CD8-positive, alpha-beta memory T cell (primary cell): ENCODE measurements at regions not wholly inside any gene's neighbourhood (a gene's known extent, or its start where the extent isn't known, plus 50 kb on each side); places are given as distances from the start of the nearest gene placed in this dataset.

Experiments
- CTCF ChIA-PET: fragments of 350-600 bp; sonication (Branson Sonifier 250); formaldehyde crosslinking; loops from one replicate; lab custom pipeline; 2021; ENCODE audit warnings: antibody characterized with exemption; lab: Charles Lee
- POLR2A ChIA-PET: fragments of 350-600 bp; sonication (Branson Sonifier 250); formaldehyde crosslinking; loops from one replicate; lab custom pipeline; 2021; ENCODE audit warnings: antibody characterized with exemption; lab: Charles Lee
- DNase-seq, 5 donors: peaks; one replicate each; pipeline versions ENCODE4 v3.0.0 to v3.0.0-alpha.2; 2020 to 2022; ENCODE audit warnings: mixed read lengths in 1 of 5
- H3K27ac ChIP-seq: one replicate; pipeline ENCODE4 v1.7.0; 2013; ENCODE audit warnings: low read depth, mild to moderate bottlenecking, low read length, moderate library complexity
- H3K27me3 ChIP-seq: 2 replicates; pipeline ENCODE4 v1.7.0; 2013; ENCODE audit warnings: low read length, mild to moderate bottlenecking; ENCODE audit not compliant: insufficient read depth, poor library complexity, severe bottlenecking
- H3K36me3 ChIP-seq: 2 replicates; pipeline ENCODE4 v1.7.0; 2013; ENCODE audit warnings: mild to moderate bottlenecking, low read length, moderate library complexity; ENCODE audit not compliant: insufficient read depth
- H3K4me1 ChIP-seq: 2 replicates; pipeline ENCODE4 v1.7.0; 2013; ENCODE audit warnings: mild to moderate bottlenecking, low read length, moderate library complexity; ENCODE audit not compliant: insufficient read depth
- H3K4me3 ChIP-seq: 2 replicates; pipeline ENCODE4 v1.7.0; 2013; ENCODE audit warnings: mild to moderate bottlenecking, low read length
- H3K9me3 ChIP-seq: 2 replicates; pipeline ENCODE4 v1.7.0; 2013; ENCODE audit warnings: mild to moderate bottlenecking, low read length
- H3K27ac Mint-ChIP-seq, 8 donors: one replicate each; pipeline ENCODE4 v1.8.0; 2020 to 2021; ENCODE audit warnings: mixed read lengths in 8 of 8, mild to moderate bottlenecking in 6 of 8, inconsistent platforms in 3 of 8, moderate library complexity in 3 of 8
- H3K27me3 Mint-ChIP-seq, 2 donors: one replicate each; pipeline ENCODE4 v1.8.0; 2020 to 2021; ENCODE audit warnings: mixed read lengths in 2 of 2, mild to moderate bottlenecking in 1 of 2, moderate library complexity in 1 of 2
- H3K36me3 Mint-ChIP-seq, 3 donors: one replicate each; pipeline ENCODE4 v1.8.0; 2020 to 2021; ENCODE audit warnings: mixed read lengths in 3 of 3, inconsistent platforms in 1 of 3, mild to moderate bottlenecking in 1 of 3
- H3K4me1 Mint-ChIP-seq, 3 donors: one replicate each; pipeline ENCODE4 v1.8.0; 2020 to 2021; ENCODE audit warnings: mixed read lengths in 3 of 3, inconsistent platforms in 1 of 3, mild to moderate bottlenecking in 1 of 3
- H3K4me3 Mint-ChIP-seq, 7 donors: one replicate each; pipeline ENCODE4 v1.8.0; 2020 to 2021; ENCODE audit warnings: mixed read lengths in 7 of 7, mild to moderate bottlenecking in 6 of 7, moderate library complexity in 4 of 7, inconsistent platforms in 2 of 7
- H3K9me3 Mint-ChIP-seq, 5 donors: one replicate each; pipeline ENCODE4 v1.8.0; 2020 to 2022; ENCODE audit warnings: mixed read lengths in 5 of 5, mild to moderate bottlenecking in 3 of 5, moderate library complexity in 2 of 5, inconsistent platforms in 1 of 5

GRCh38 chr12:9389796-9390195, 181.6 kb upstream of the PZP start:
- peaks cover 11% of the 10 kb centered on the region for H3K4me1 ChIP-seq
- H3K9me3 Mint-ChIP-seq = no peaks in the 10 kb centered on the region
- H3K36me3 Mint-ChIP-seq = peaks cover 0 to 2% (median 0%) of the 10 kb centered on the region in 3 donors
- no peak overlapping the region for H3K4me3 Mint-ChIP-seq
- CTCF ChIA-PET = no interaction called here
- H3K27me3 Mint-ChIP-seq = peaks cover 0 to 2% of the 10 kb centered on the region in 2 donors
- H3K4me1 Mint-ChIP-seq = peaks cover 10 to 14% (median 11%) of the 10 kb centered on the region in 3 donors
- DNase-seq = no peak
- H3K27ac Mint-ChIP-seq = no peak overlapping the region
- H3K27me3 ChIP-seq = no peaks in the 10 kb centered on the region
- POLR2A ChIA-PET = no interaction called here
- no peaks in the 10 kb centered on the region for H3K36me3 ChIP-seq
- H3K4me3 ChIP-seq = no peak overlapping the region
- H3K9me3 ChIP-seq = no peaks in the 10 kb centered on the region
- H3K27ac ChIP-seq = no peak overlapping the region

GRCh38 chr12:9388379-9388778, 180.2 kb upstream of the PZP start:
- Histone ChIP-seq H3K27ac (no peak overlapping the region), H3K27me3 (no peaks in the 10 kb centered on the region), H3K4me3 (no peak overlapping the region), H3K9me3 (no peaks in the 10 kb centered on the region), H3K36me3 (no peaks in the 10 kb centered on the region), H3K4me1 (peaks cover 11% of the 10 kb centered on the region)
- ChIA-PET POLR2A (no interaction called here), CTCF (no interaction called here)
- DNase-seq = no peak
- H3K27me3 Mint-ChIP-seq = peaks cover 0 to 2% of the 10 kb centered on the region in 2 donors
- H3K36me3 Mint-ChIP-seq = peaks cover 0 to 2% (median 0%) of the 10 kb centered on the region in 3 donors
- peaks cover 11 to 14% (median 13%) of the 10 kb centered on the region in 3 donors for H3K4me1 Mint-ChIP-seq
- no peaks in the 10 kb centered on the region for H3K9me3 Mint-ChIP-seq
- no peak overlapping the region for H3K4me3 Mint-ChIP-seq
- no peak overlapping the region for H3K27ac Mint-ChIP-seq

GRCh38 chr12:9387450-9387849, 179.3 kb upstream of the PZP start:
- CTCF ChIA-PET = no interaction called here
- DNase-seq = no peak

GRCh38 chr12:9383585-9383984, 175.4 kb upstream of the PZP start:
- POLR2A ChIA-PET = no interaction called here
- DNase-seq = no peak
- Histone ChIP-seq H3K4me3 (no peak overlapping the region), H3K36me3 (no peaks in the 10 kb centered on the region), H3K27ac (no peak overlapping the region), H3K9me3 (no peaks in the 10 kb centered on the region), H3K27me3 (no peaks in the 10 kb centered on the region), H3K4me1 (peaks cover 11% of the 10 kb centered on the region)
- no peaks in the 10 kb centered on the region for H3K9me3 Mint-ChIP-seq
- H3K4me3 Mint-ChIP-seq = no peak overlapping the region
- H3K27ac Mint-ChIP-seq = no peak overlapping the region
- H3K4me1 Mint-ChIP-seq = peaks cover 12 to 18% (median 14%) of the 10 kb centered on the region in 3 donors
- H3K36me3 Mint-ChIP-seq = peaks cover 0 to under 1% (median 0%) of the 10 kb centered on the region in 3 donors
- H3K27me3 Mint-ChIP-seq = peaks cover 0 to 3% of the 10 kb centered on the region in 2 donors
- CTCF ChIA-PET = no interaction called here

More at GRCh38 chr12:9387450-9387849, 179.3 kb upstream of the PZP start:
- no peaks in the 10 kb centered on the region for H3K36me3 ChIP-seq
- Mint-ChIP-seq H3K4me3 (peak overlapping the region in 1 of 7 donors; percentile 23), H3K36me3 (peaks cover 0 to 2% (median 0%) of the 10 kb centered on the region in 3 donors), H3K4me1 (peaks cover 11 to 14% (median 13%) of the 10 kb centered on the region in 3 donors), H3K9me3 (no peaks in the 10 kb centered on the region), H3K27ac (peak overlapping the region in 3 of 8 donors; percentile 41 to 81 (median 63)), H3K27me3 (peaks cover 0 to 2% of the 10 kb centered on the region in 2 donors)
- peaks cover 11% of the 10 kb centered on the region for H3K4me1 ChIP-seq
- H3K27ac ChIP-seq = no peak overlapping the region
- no peaks in the 10 kb centered on the region for H3K27me3 ChIP-seq
- H3K4me3 ChIP-seq = no peak overlapping the region
- POLR2A ChIA-PET = no interaction called here
- H3K9me3 ChIP-seq = no peaks in the 10 kb centered on the region

GRCh38 chr12:9381619-9382018, 173.4 kb upstream of the PZP start:
- no peak overlapping the region for H3K27ac ChIP-seq
- Mint-ChIP-seq H3K4me1 (peaks cover 2 to 8% (median 4%) of the 10 kb centered on the region in 3 donors), H3K27ac (peak overlapping the region in 1 of 8 donors; percentile 8), H3K36me3 (no peaks in the 10 kb centered on the region), H3K9me3 (no peaks in the 10 kb centered on the region), H3K4me3 (no peak overlapping the region), H3K27me3 (peaks cover 0 to 2% of the 10 kb centered on the region in 2 donors)
- CTCF ChIA-PET = no interaction called here
- no peak overlapping the region for H3K4me3 ChIP-seq
- no peaks in the 10 kb centered on the region for H3K27me3 ChIP-seq
- H3K9me3 ChIP-seq = no peaks in the 10 kb centered on the region
- DNase-seq = no peak
- no peaks in the 10 kb centered on the region for H3K36me3 ChIP-seq
- POLR2A ChIA-PET = no interaction called here
- H3K4me1 ChIP-seq = no peaks in the 10 kb centered on the region

- H3K4me3 Mint-ChIP-seq = no peak overlapping the region
- no peak for DNase-seq
- no peak overlapping the region for H3K4me3 ChIP-seq
- no peaks in the 10 kb centered on the region for H3K27me3 ChIP-seq
- H3K36me3 ChIP-seq = no peaks in the 10 kb centered on the region
- peaks cover 0 to 8% (median 2%) of the 10 kb centered on the region in 3 donors for H3K4me1 Mint-ChIP-seq
- ChIA-PET POLR2A (no interaction called here), CTCF (no interaction called here)
- no peaks in the 10 kb centered on the region for H3K9me3 Mint-ChIP-seq
- no peak overlapping the region for H3K27ac Mint-ChIP-seq
- no peak overlapping the region for H3K27ac ChIP-seq
- no peaks in the 10 kb centered on the region for H3K4me1 ChIP-seq
- H3K36me3 Mint-ChIP-seq = no peaks in the 10 kb centered on the region
- H3K27me3 Mint-ChIP-seq = peaks cover 0 to 2% of the 10 kb centered on the region in 2 donors
- no peaks in the 10 kb centered on the region for H3K9me3 ChIP-seq
Observed at GRCh38 chr12:9380650-9381049, 172.5 kb upstream of the PZP start.

- no peaks in the 10 kb centered on the region for H3K9me3 Mint-ChIP-seq
- H3K4me3 Mint-ChIP-seq = no peak overlapping the region
- H3K4me3 ChIP-seq = no peak overlapping the region
- no peaks in the 10 kb centered on the region for H3K36me3 Mint-ChIP-seq
- peak overlapping the region in 2 of 8 donors; percentile 51 to 53 for H3K27ac Mint-ChIP-seq
- peaks cover 0 to 5% (median 2%) of the 10 kb centered on the region in 3 donors for H3K4me1 Mint-ChIP-seq
- POLR2A ChIA-PET = no interaction called here
- H3K4me1 ChIP-seq = no peaks in the 10 kb centered on the region
- no peaks in the 10 kb centered on the region for H3K27me3 ChIP-seq
- DNase-seq = no peak
- H3K9me3 ChIP-seq = no peaks in the 10 kb centered on the region
- H3K27me3 Mint-ChIP-seq = peaks cover 0 to 3% of the 10 kb centered on the region in 2 donors
- no peak overlapping the region for H3K27ac ChIP-seq
- H3K36me3 ChIP-seq = no peaks in the 10 kb centered on the region
- CTCF ChIA-PET = no interaction called here
Observed at GRCh38 chr12:9379023-9379742, 171.0 kb upstream of the PZP start.

- Mint-ChIP-seq H3K4me3 (no peak overlapping the region), H3K27ac (no peak overlapping the region), H3K36me3 (no peaks in the 10 kb centered on the region), H3K4me1 (peaks cover 0 to 5% (median 2%) of the 10 kb centered on the region in 3 donors), H3K27me3 (peaks cover 0 to 3% of the 10 kb centered on the region in 2 donors), H3K9me3 (no peaks in the 10 kb centered on the region)
- Histone ChIP-seq H3K27me3 (no peaks in the 10 kb centered on the region), H3K9me3 (no peaks in the 10 kb centered on the region), H3K36me3 (no peaks in the 10 kb centered on the region), H3K27ac (no peak overlapping the region), H3K4me3 (no peak overlapping the region), H3K4me1 (no peaks in the 10 kb centered on the region)
- ChIA-PET CTCF (no interaction called here), POLR2A (no interaction called here)
- DNase-seq = no peak
Observed at GRCh38 chr12:9378430-9378835, 170.2 kb upstream of the PZP start.
